Stomach (tissue), 8 donors: ENCODE measurements at regions not wholly inside any gene's neighbourhood (a gene's known extent, or its start where the extent isn't known, plus 50 kb on each side); places are given as distances from the start of the nearest gene placed in this dataset.

Source experiments
- DNase-seq, 2 donors: peaks; one replicate each; pipeline versions ENCODE4 v3.0.0 to v3.0.0-alpha.2; 2013 to 2019
- H3K27ac ChIP-seq, 5 donors: fragments of 200-600 bp in 4 of 5; sonication (generic) in 4 of 5; one replicate each; pipeline ENCODE4 v1.5.1; 2013 to 2019; ENCODE audit warnings: mild to moderate bottlenecking in 1 of 5, moderate library complexity in 1 of 5
- H3K27me3 ChIP-seq, 3 donors: fragments of 200-600 bp; sonication (generic); one replicate each; pipeline ENCODE4 v1.5.1; 2017 to 2019; ENCODE audit warnings: mixed run types in 1 of 3
- H3K36me3 ChIP-seq, 4 donors: fragments of 200-600 bp; sonication (generic); 1 replicate in 3 of 4; 2 replicates in 1 of 4; pipeline ENCODE4 v1.5.1; 2016 to 2019
- H3K4me1 ChIP-seq, 4 donors: fragments of 200-600 bp; sonication (generic); one replicate each; pipeline ENCODE4 v1.5.1; 2016 to 2019
- H3K4me3 ChIP-seq, 4 donors: fragments of 200-600 bp; sonication (generic) in 3 of 4; one replicate each; pipeline ENCODE4 v1.5.1; 2016 to 2019; ENCODE audit warnings: mild to moderate bottlenecking in 1 of 4
- H3K9me3 ChIP-seq, 4 donors: fragments of 200-600 bp; sonication (generic); one replicate each; pipeline ENCODE4 v1.5.1; 2016 to 2019
- EP300 ChIP-seq: sonication (generic); formaldehyde crosslinking; IDR thresholded peaks from one replicate; pipeline ENCODE4 v1.6.1; 2017; ENCODE audit warnings: antibody characterized with exemption
- POLR2A ChIP-seq, 4 donors: fragments of 450-650 bp; IDR thresholded peaks; one replicate each; pipeline ENCODE4 v1.6.1; 2016; ENCODE audit warnings: antibody characterized with exemption in 4 of 4, control low read depth in 2 of 4, mild to moderate bottlenecking in 1 of 4, moderate library complexity in 1 of 4
- POLR2AphosphoS5 ChIP-seq, 3 donors: sonication (generic); formaldehyde crosslinking; IDR thresholded peaks; one replicate each; pipeline ENCODE4 v1.6.1; 2016; ENCODE audit warnings: antibody characterized with exemption in 3 of 3
- WGBS, 5 donors: extraction: QIAGEN DNeasy Blood & Tissue Kit in 3 of 5; methylation state at CpG; one replicate each; pipeline versions ENCODE4 v1.1.5 to v1.1.7; 2013 to 2018; 5-methylcytosine and 5-hydroxymethylcytosine counted together
- intact Hi-C: fragments of 100-400 bp; cut with DNase I; formaldehyde crosslinking; loops from one replicate; pipeline ENCODE4 v1.15.1; 2023; ENCODE audit warnings: low total_unique reads
- TF ChIP-seq, protein P1 (sequence below), 7 experiments: fragments of 450-650 bp in 4 of 7; fragments of 200-600 bp in 3 of 7; sonication (generic) in 3 of 7; IDR thresholded peaks; one replicate each; pipeline ENCODE4 v1.5.1; 2016 to 2019; ENCODE audit warnings: antibody characterized with exemption in 7 of 7, control low read depth in 2 of 7, mild to moderate bottlenecking in 1 of 7
- donor health status: healthy with polysubstance abuse.
- donor health status: Bipolar disorder and iron deficiency.
- donor health status: healthy.

GRCh38 chr1:95809391-95809790 is 575.4 kb downstream of the RWDD3 start:
- WGBS, 5 donors = 54 to 68% (median 61%) methylated on average over 1 of the region's 1 CpG
- Histone ChIP-seq H3K4me3 (no peak overlapping the region), H3K36me3 (no peaks in the 10 kb centered on the region), H3K27me3 (no peaks in the 10 kb centered on the region), H3K27ac (no peak overlapping the region), H3K9me3 (no peaks in the 10 kb centered on the region), H3K4me1 (no peaks in the 10 kb centered on the region)
- TF ChIP-seq, protein P1, sequence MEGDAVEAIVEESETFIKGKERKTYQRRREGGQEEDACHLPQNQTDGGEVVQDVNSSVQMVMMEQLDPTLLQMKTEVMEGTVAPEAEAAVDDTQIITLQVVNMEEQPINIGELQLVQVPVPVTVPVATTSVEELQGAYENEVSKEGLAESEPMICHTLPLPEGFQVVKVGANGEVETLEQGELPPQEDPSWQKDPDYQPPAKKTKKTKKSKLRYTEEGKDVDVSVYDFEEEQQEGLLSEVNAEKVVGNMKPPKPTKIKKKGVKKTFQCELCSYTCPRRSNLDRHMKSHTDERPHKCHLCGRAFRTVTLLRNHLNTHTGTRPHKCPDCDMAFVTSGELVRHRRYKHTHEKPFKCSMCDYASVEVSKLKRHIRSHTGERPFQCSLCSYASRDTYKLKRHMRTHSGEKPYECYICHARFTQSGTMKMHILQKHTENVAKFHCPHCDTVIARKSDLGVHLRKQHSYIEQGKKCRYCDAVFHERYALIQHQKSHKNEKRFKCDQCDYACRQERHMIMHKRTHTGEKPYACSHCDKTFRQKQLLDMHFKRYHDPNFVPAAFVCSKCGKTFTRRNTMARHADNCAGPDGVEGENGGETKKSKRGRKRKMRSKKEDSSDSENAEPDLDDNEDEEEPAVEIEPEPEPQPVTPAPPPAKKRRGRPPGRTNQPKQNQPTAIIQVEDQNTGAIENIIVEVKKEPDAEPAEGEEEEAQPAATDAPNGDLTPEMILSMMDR (IDR thresholded peaks at IDR 0.05) = no peak
- no peak for TF ChIP-seq EP300
- TF ChIP-seq POLR2AphosphoS5 (IDR thresholded peaks at IDR 0.05) = no peak
- no peak for TF ChIP-seq POLR2A (IDR thresholded peaks at IDR 0.05)
- DNase-seq = no peak
- intact Hi-C loops = no loop called here

GRCh38 chr1:95815511-95815910 is 581.5 kb downstream of the RWDD3 start:
- Histone ChIP-seq H3K27ac (no peak overlapping the region), H3K4me3 (no peak overlapping the region), H3K9me3 (no peaks in the 10 kb centered on the region), H3K27me3 (no peaks in the 10 kb centered on the region), H3K36me3 (no peaks in the 10 kb centered on the region), H3K4me1 (no peaks in the 10 kb centered on the region)
- TF ChIP-seq, protein P1 (IDR thresholded peaks at IDR 0.05) = no peak
- TF ChIP-seq EP300 (no peak), POLR2AphosphoS5 (IDR thresholded peaks at IDR 0.05) (no peak), POLR2A (IDR thresholded peaks at IDR 0.05) (no peak)
- intact Hi-C loops = no loop called here
- WGBS, 5 donors = 36 to 86% (median 61%) methylated on average over 2 of the region's 2 CpGs
- DNase-seq = no peak

GRCh38 chr1:95829556-95829955 is 595.5 kb downstream of the RWDD3 start:
- intact Hi-C loops = no loop called here
- DNase-seq = no peak
- H3K4me1 ChIP-seq = no peaks in the 10 kb centered on the region
- no peak overlapping the region for H3K27ac ChIP-seq
- no peaks in the 10 kb centered on the region for H3K27me3 ChIP-seq
- H3K4me3 ChIP-seq = no peak overlapping the region
- H3K36me3 ChIP-seq = no peaks in the 10 kb centered on the region
- TF ChIP-seq EP300 (no peak), POLR2A (IDR thresholded peaks at IDR 0.05) (no peak), POLR2AphosphoS5 (IDR thresholded peaks at IDR 0.05) (no peak)
- TF ChIP-seq, protein P1 (IDR thresholded peaks at IDR 0.05) = no peak
- WGBS, 5 donors = 78 to 100% (median 97%) methylated on average over 1 of the region's 1 CpG
- no peaks in the 10 kb centered on the region for H3K9me3 ChIP-seq

DNA sequence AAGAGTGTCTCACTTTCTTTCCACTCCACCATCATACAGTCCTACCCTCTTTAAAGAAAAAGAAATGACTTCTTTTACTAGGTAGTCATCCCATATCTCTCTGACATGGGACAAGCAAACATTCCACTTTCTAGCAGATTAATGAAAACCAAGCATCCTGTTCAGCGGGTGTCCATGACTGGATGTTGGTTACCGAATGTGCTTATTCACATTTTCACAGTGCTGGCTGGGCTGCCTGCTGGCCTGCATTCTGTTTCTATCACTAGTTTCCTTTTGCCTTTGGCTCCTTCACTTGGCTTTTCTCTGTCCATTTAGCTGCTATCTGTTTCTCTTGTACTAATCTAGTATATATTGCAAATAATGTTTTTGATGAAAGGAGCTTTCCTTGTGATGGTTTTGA is 598.4 kb downstream of the RWDD3 start:
- no peak for DNase-seq
- Histone ChIP-seq H3K27me3 (no peaks in the 10 kb centered on the region), H3K4me3 (no peak overlapping the region), H3K4me1 (no peaks in the 10 kb centered on the region), H3K27ac (no peak overlapping the region), H3K9me3 (peaks cover 0 to 17% (median 9%) of the 10 kb centered on the region in 4 donors), H3K36me3 (no peaks in the 10 kb centered on the region)
- intact Hi-C loops = no loop called here
- WGBS, 5 donors = 36 to 48% (median 44%) methylated on average over 2 of the region's 2 CpGs
- TF ChIP-seq, protein P1 (IDR thresholded peaks at IDR 0.05) = no peak
- TF ChIP-seq POLR2A (IDR thresholded peaks at IDR 0.05) = no peak
- no peak for TF ChIP-seq POLR2AphosphoS5 (IDR thresholded peaks at IDR 0.05)
- TF ChIP-seq EP300 = no peak
